SK-N-SH treated with all-trans-retinoic acid at 6 μM for 48 hours (cell line): ENCODE measurements at regions not wholly inside any gene's neighbourhood (a gene's known extent, or its start where the extent isn't known, plus 50 kb on each side); places are given as distances from the start of the nearest gene placed in this dataset.

ENCODE experiments used
- ATAC-seq: fragments of 200-7000 bp; cut with Tn5 transposase; 3 replicates; pipeline ENCODE4 v1.9.1; 2020; ENCODE audit warnings: mild to moderate bottlenecking, moderate library complexity
- ARNTL ChIP-seq: fragments of 450-650 bp; formaldehyde crosslinking; IDR thresholded peaks from 2 replicates; pipeline ENCODE4 v1.5.0; 2020; ENCODE audit warnings: low read depth, mild to moderate bottlenecking, moderate library complexity, borderline replicate concordance
- BACH2 ChIP-seq: fragments of 250-450 bp; sonication (Bioruptor Pico); IDR thresholded peaks from 2 replicates; pipeline ENCODE4 v1.9.0; 2021; ENCODE audit warnings: mild to moderate bottlenecking, borderline replicate concordance
- CSDC2 ChIP-seq: fragments of 250-450 bp; sonication (Bioruptor Pico); IDR thresholded peaks from 2 replicates; pipeline ENCODE4 v1.5.0; 2020; ENCODE audit warnings: mild to moderate bottlenecking, moderate library complexity
- ESRRG ChIP-seq: fragments of 250-450 bp; sonication (Bioruptor Pico); IDR thresholded peaks from 2 replicates; pipeline ENCODE4 v1.6.1; 2021; ENCODE audit warnings: mild to moderate bottlenecking
- ISL1 ChIP-seq: fragments of 250-450 bp; sonication (Bioruptor Pico); IDR thresholded peaks from 2 replicates; pipeline ENCODE4 v2.1.2; 2022; ENCODE audit warnings: mild to moderate bottlenecking, moderate library complexity
- OSR1 ChIP-seq: fragments of 250-450 bp; sonication (Bioruptor Pico); IDR thresholded peaks from 2 replicates; pipeline ENCODE4 v1.8.0; 2022; ENCODE audit warnings: moderate library complexity, mild to moderate bottlenecking, inconsistent platforms
- PPARA ChIP-seq: fragments of 250-450 bp; sonication (Bioruptor Pico); IDR thresholded peaks from 2 replicates; pipeline ENCODE4 v1.5.0; 2020; ENCODE audit warnings: mild to moderate bottlenecking, borderline replicate concordance
- RARB ChIP-seq: fragments of 250-450 bp; sonication (Bioruptor Pico); IDR thresholded peaks from 2 replicates; pipeline ENCODE4 v1.8.0; 2021; ENCODE audit warnings: mild to moderate bottlenecking, moderate library complexity
- SNAI2 ChIP-seq: fragments of 250-450 bp; sonication (Bioruptor Pico); IDR thresholded peaks from 2 replicates; pipeline ENCODE4 v1.5.0; 2020; ENCODE audit warnings: mild to moderate bottlenecking, moderate library complexity
- TCF4 ChIP-seq: fragments of 250-450 bp; sonication (Bioruptor Pico); IDR thresholded peaks from 2 replicates; pipeline ENCODE4 v1.8.0; 2021; ENCODE audit warnings: mild to moderate bottlenecking, moderate library complexity, borderline replicate concordance
- ZNF565 ChIP-seq: fragments of 450-650 bp; formaldehyde crosslinking; conservative IDR thresholded peaks from 2 replicates; pipeline ENCODE4 v1.5.0; 2020; ENCODE audit warnings: low read depth, mild to moderate bottlenecking, moderate library complexity
- ZNF70 ChIP-seq: fragments of 450-650 bp; formaldehyde crosslinking; IDR thresholded peaks from 2 replicates; pipeline ENCODE4 v1.5.0; 2020; ENCODE audit warnings: mild to moderate bottlenecking, moderate library complexity
- TF ChIP-seq, protein P1 (sequence below): fragments of 250-450 bp; sonication (Bioruptor Pico); IDR thresholded peaks from 2 replicates; pipeline ENCODE4 v1.8.0; 2021; ENCODE audit warnings: low read depth, mild to moderate bottlenecking, moderate library complexity, borderline replicate concordance
- TF ChIP-seq, protein P2 (sequence below): fragments of 250-450 bp; sonication (Bioruptor Pico); IDR thresholded peaks from 2 replicates; pipeline ENCODE4 v1.5.0; 2020; ENCODE audit warnings: mild to moderate bottlenecking, moderate library complexity
- TF ChIP-seq, protein P3 (sequence below): fragments of 250-450 bp; sonication (Bioruptor Pico); IDR thresholded peaks from 2 replicates; pipeline ENCODE4 v1.8.0; 2020; ENCODE audit warnings: mild to moderate bottlenecking, moderate library complexity, borderline replicate concordance
- TF ChIP-seq, protein P4 (sequence below): fragments of 250-450 bp; sonication (Bioruptor Pico); IDR thresholded peaks from 2 replicates; pipeline ENCODE4 v1.5.1; 2021; ENCODE audit warnings: mild to moderate bottlenecking, moderate library complexity
- TF ChIP-seq, protein P5 (sequence below): fragments of 250-450 bp; sonication (Bioruptor Pico); IDR thresholded peaks from 2 replicates; pipeline ENCODE4 v1.5.1; 2020; ENCODE audit warnings: low read depth, mild to moderate bottlenecking, moderate library complexity

DNA sequence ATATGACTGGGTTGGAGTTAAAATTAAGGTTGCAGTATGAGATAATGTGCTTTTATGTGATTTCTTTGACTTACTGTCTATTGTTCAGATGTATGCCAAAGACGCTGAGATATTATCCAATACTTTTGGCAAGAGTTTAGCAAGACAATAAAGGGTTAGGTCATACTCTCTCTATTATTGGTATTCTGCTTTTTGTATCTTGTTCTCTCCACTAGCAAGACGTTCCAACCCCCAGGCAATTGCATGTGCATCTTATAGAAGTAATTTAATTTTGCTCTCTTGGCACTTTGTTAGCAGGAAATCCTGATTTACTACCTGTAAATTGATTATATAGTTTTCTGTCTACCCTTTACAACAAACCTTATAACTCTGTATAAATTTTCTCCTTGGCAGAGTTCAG, 1093.6 kb downstream of the CDH9 start:
- TF ChIP-seq OSR1, result no peak
- TF ChIP-seq, protein P1, sequence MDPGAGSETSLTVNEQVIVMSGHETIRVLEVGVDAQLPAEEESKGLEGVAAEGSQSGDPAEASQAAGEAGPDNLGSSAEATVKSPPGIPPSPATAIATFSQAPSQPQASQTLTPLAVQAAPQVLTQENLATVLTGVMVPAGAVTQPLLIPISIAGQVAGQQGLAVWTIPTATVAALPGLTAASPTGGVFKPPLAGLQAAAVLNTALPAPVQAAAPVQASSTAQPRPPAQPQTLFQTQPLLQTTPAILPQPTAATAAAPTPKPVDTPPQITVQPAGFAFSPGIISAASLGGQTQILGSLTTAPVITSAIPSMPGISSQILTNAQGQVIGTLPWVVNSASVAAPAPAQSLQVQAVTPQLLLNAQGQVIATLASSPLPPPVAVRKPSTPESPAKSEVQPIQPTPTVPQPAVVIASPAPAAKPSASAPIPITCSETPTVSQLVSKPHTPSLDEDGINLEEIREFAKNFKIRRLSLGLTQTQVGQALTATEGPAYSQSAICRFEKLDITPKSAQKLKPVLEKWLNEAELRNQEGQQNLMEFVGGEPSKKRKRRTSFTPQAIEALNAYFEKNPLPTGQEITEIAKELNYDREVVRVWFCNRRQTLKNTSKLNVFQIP (CRISPR knock-in tag), result no peak
- TF ChIP-seq, protein P2, sequence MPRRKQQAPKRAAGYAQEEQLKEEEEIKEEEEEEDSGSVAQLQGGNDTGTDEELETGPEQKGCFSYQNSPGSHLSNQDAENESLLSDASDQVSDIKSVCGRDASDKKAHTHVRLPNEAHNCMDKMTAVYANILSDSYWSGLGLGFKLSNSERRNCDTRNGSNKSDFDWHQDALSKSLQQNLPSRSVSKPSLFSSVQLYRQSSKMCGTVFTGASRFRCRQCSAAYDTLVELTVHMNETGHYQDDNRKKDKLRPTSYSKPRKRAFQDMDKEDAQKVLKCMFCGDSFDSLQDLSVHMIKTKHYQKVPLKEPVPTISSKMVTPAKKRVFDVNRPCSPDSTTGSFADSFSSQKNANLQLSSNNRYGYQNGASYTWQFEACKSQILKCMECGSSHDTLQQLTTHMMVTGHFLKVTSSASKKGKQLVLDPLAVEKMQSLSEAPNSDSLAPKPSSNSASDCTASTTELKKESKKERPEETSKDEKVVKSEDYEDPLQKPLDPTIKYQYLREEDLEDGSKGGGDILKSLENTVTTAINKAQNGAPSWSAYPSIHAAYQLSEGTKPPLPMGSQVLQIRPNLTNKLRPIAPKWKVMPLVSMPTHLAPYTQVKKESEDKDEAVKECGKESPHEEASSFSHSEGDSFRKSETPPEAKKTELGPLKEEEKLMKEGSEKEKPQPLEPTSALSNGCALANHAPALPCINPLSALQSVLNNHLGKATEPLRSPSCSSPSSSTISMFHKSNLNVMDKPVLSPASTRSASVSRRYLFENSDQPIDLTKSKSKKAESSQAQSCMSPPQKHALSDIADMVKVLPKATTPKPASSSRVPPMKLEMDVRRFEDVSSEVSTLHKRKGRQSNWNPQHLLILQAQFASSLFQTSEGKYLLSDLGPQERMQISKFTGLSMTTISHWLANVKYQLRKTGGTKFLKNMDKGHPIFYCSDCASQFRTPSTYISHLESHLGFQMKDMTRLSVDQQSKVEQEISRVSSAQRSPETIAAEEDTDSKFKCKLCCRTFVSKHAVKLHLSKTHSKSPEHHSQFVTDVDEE, result no peak
- TF ChIP-seq, protein P3, sequence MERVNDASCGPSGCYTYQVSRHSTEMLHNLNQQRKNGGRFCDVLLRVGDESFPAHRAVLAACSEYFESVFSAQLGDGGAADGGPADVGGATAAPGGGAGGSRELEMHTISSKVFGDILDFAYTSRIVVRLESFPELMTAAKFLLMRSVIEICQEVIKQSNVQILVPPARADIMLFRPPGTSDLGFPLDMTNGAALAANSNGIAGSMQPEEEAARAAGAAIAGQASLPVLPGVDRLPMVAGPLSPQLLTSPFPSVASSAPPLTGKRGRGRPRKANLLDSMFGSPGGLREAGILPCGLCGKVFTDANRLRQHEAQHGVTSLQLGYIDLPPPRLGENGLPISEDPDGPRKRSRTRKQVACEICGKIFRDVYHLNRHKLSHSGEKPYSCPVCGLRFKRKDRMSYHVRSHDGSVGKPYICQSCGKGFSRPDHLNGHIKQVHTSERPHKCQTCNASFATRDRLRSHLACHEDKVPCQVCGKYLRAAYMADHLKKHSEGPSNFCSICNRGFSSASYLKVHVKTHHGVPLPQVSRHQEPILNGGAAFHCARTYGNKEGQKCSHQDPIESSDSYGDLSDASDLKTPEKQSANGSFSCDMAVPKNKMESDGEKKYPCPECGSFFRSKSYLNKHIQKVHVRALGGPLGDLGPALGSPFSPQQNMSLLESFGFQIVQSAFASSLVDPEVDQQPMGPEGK (CRISPR knock-in tag), result no peak
- TF ChIP-seq ESRRG (CRISPR knock-in tag), result no peak
- TF ChIP-seq PPARA (CRISPR knock-in tag), result no peak
- no peak for ATAC-seq

DNA sequence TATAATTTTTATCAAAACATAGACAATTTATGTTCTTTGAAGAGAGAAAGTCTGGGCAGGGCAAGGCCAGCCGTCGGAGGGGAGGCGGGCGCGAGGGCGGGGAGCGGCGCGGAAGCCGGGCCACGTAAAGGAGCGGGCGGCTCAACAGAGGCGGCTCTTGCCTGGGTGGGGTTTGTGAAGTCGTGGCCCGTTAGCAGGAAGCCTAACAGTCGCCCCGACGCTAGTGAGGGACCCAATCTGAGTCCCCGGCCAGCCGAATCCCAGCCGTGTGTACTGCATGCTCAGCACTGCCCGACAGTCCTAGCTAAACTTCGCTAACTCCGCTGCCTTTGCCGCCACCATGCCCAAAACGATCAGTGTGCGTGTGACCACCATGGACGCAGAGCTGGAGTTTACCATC, 1129.2 kb downstream of the CDH9 start:
- no peak for TF ChIP-seq TCF4
- TF ChIP-seq ZNF70, result no peak
- no peak for TF ChIP-seq BACH2 (CRISPR knock-in tag)
- TF ChIP-seq RARB (CRISPR knock-in tag), result no peak
- no peak for TF ChIP-seq PPARA (CRISPR knock-in tag)
- TF ChIP-seq, protein P4, sequence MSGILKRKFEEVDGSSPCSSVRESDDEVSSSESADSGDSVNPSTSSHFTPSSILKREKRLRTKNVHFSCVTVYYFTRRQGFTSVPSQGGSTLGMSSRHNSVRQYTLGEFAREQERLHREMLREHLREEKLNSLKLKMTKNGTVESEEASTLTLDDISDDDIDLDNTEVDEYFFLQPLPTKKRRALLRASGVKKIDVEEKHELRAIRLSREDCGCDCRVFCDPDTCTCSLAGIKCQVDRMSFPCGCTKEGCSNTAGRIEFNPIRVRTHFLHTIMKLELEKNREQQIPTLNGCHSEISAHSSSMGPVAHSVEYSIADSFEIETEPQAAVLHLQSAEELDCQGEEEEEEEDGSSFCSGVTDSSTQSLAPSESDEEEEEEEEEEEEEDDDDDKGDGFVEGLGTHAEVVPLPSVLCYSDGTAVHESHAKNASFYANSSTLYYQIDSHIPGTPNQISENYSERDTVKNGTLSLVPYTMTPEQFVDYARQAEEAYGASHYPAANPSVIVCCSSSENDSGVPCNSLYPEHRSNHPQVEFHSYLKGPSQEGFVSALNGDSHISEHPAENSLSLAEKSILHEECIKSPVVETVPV, result no peak
- ATAC-seq, result no peak

DNA sequence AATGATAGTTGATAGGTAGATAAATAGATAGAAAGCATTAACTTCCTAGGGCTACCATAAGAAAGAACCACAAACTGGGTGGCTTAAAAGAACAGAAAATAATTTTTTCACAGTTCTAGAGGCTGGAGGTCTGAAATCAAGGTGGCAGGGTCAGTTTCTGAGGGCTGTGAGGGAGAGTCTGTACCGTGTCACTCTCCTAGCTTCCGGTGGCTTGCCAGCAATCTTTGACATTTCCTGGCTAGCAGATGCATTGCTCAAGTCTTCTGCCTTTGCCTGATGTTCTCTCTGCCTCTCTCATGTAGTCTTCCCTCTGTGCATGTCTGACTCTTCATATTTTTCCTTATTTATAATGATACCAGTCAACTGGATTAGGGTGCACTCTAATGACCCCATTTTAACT, 1132.7 kb downstream of the CDH9 start:
- TF ChIP-seq BACH2 (CRISPR knock-in tag) (no peak), SNAI2 (CRISPR knock-in tag) (no peak), ZNF70 (no peak), CSDC2 (no peak), OSR1 (no peak), ARNTL (CRISPR knock-in tag) (no peak)
- TF ChIP-seq, protein P5, sequence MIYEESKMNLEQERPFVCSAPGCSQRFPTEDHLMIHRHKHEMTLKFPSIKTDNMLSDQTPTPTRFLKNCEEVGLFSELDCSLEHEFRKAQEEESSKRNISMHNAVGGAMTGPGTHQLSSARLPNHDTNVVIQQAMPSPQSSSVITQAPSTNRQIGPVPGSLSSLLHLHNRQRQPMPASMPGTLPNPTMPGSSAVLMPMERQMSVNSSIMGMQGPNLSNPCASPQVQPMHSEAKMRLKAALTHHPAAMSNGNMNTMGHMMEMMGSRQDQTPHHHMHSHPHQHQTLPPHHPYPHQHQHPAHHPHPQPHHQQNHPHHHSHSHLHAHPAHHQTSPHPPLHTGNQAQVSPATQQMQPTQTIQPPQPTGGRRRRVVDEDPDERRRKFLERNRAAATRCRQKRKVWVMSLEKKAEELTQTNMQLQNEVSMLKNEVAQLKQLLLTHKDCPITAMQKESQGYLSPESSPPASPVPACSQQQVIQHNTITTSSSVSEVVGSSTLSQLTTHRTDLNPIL (CRISPR knock-in tag), result no peak
- ATAC-seq, result no peak

DNA sequence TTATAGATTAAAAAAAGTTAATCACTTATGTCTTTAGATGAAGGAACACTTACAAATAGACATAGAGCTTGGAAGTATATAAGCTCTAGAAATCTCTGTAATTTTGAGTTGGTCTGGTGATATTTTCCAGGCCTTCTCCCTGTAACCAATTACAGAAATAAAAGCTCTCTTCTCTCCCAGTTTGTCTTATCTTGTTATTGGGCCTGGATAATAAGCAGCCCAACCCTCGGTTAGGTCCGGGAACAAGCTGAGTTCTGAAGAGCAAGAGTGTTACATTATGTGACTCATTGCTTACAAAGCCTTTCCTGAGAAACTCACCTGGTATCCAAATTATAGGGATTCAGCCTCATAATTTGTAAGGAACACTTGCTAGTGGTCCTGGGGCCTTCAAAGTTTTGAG, 1146.2 kb downstream of the CDH9 start:
- no peak for ATAC-seq
- TF ChIP-seq ESRRG (CRISPR knock-in tag) (no peak), ARNTL (CRISPR knock-in tag) (no peak), ISL1 (CRISPR knock-in tag) (no peak), CSDC2 (no peak), OSR1 (no peak), TCF4 (no peak), SNAI2 (CRISPR knock-in tag) (no peak), ZNF565 (CRISPR knock-in tag) (no peak)
- TF ChIP-seq, protein P1 (CRISPR knock-in tag), result no peak
- TF ChIP-seq, protein P3 (CRISPR knock-in tag), result no peak
- TF ChIP-seq, protein P2, result no peak
- TF ChIP-seq, protein P5 (CRISPR knock-in tag), result no peak
